Astrocyte of the cerebellum (primary cell): ENCODE measurements at regions not wholly inside any gene's neighbourhood (a gene's known extent, or its start where the extent isn't known, plus 50 kb on each side); places are given as distances from the start of the nearest gene placed in this dataset.

ENCODE experiments used
- DNase-seq: peaks from one replicate; pipeline ENCODE4 v3.0.0-alpha.2; 2011; ENCODE audit warnings: low read depth
- H3K4me3 ChIP-seq: 2 replicates; pipeline ENCODE4 v1.5.1; 2011; ENCODE audit warnings: mild to moderate bottlenecking, low read depth, low read length, moderate library complexity
- CTCF ChIP-seq: IDR thresholded peaks from 2 replicates; pipeline ENCODE4 v1.5.1; 2012; ENCODE audit warnings: low read length, low read depth, moderate library complexity, mild to moderate bottlenecking; ENCODE audit errors: missing control alignments
- in situ Hi-C: cut with HindIII; loops from 2 replicates; pipeline ENCODE4 v1.10.0; 2017; ENCODE audit warnings: low sequenced_read_pairs

DNA sequence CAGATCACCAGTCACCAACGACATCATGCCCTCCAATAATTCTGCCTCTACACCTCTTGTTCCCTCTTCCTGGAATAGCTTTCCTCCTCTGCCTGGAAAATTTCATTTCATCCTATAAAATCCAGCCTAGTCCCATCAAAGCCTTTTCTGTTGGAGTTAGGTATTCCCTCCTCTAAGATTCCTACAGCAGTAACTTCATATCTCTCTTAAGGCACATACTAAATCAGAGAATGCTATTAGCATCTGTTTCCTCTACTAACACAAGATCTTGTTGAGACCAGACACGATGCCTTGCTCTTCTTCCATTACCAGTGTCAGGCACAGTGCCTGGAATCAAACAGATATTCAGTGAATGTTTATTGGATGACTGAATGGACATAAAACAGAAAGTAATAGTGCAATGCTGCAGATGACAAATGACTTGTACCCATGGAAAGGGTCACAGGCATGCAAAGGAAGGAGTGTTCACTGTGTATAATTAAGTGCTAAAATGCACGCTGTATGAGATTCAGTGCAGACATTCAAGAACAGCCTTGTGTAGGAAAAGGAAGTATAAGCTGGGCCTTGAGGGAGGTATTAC, 342.0 kb upstream of the ACVR2A start:
- no peak overlapping the region for H3K4me3 ChIP-seq
- TF ChIP-seq CTCF = no peak
- in situ Hi-C loops = no loop called here
- DNase-seq = no peak

- TF ChIP-seq CTCF = no peak
- in situ Hi-C loops = no loop called here
These were observed 342.9 kb upstream of the ACVR2A start for GRCh38 chr2:147501968-147502367.

DNA sequence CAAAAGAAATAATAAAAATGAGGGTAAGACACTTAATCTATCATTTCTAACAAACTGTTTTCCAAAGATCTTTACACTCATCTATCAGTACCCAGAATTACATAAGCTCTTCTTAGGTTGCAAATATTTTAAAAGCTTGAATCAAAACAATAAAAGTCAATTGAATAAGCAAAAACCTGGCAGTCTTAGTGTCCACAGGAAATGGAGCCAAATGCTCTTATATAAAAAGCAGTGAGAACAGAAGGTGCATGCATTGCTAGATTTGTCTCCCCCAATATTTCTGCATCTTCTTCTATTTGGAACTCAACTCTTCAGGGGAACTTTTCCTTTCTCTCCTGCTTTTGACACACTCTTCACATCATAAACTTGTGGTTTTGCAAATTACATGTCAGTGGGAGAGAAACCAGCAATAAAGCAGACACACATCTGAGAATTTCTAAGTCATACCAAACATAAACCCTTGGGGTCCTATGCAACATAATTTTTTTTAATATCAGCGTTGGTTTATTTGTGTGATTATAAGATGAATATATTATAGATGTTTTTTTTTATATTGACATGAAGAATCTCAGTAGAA, 343.9 kb upstream of the ACVR2A start:
- DNase-seq = no peak
- in situ Hi-C loops = no loop called here
- H3K4me3 ChIP-seq = no peak overlapping the region
- no peak for TF ChIP-seq CTCF

More at GRCh38 chr2:147501968-147502367, 342.9 kb upstream of the ACVR2A start:
- no peak for DNase-seq
- no peak overlapping the region for H3K4me3 ChIP-seq

- no peak for DNase-seq
These were observed 344.6 kb upstream of the ACVR2A start for GRCh38 chr2:147500229-147500628.

GRCh38 chr2:147499785-147500184, 345.0 kb upstream of the ACVR2A start:
- no peak for TF ChIP-seq CTCF
- no peak for DNase-seq
- in situ Hi-C loops = no loop called here
- H3K4me3 ChIP-seq = no peak overlapping the region

More at GRCh38 chr2:147500229-147500628, 344.6 kb upstream of the ACVR2A start:
- in situ Hi-C loops = no loop called here
- no peak for TF ChIP-seq CTCF
- no peak overlapping the region for H3K4me3 ChIP-seq

- no peak for DNase-seq
- no peak overlapping the region for H3K4me3 ChIP-seq
- no peak for TF ChIP-seq CTCF
- in situ Hi-C loops = no loop called here
These were observed 349.1 kb upstream of the ACVR2A start for GRCh38 chr2:147495734-147496133.
